HG03045 (cell line): ENCODE measurements at regions not wholly inside any gene's neighbourhood (a gene's known extent, or its start where the extent isn't known, plus 50 kb on each side); places are given as distances from the start of the nearest gene placed in this dataset.

ENCODE experiments used
- ATAC-seq: cut with Tn5 transposase; IDR thresholded peaks from one replicate; pipeline ENCODE4 v1.9.1; 2021; ENCODE audit warnings: mild to moderate bottlenecking, moderate library complexity; ENCODE audit not compliant: unreplicated experiment

DNA sequence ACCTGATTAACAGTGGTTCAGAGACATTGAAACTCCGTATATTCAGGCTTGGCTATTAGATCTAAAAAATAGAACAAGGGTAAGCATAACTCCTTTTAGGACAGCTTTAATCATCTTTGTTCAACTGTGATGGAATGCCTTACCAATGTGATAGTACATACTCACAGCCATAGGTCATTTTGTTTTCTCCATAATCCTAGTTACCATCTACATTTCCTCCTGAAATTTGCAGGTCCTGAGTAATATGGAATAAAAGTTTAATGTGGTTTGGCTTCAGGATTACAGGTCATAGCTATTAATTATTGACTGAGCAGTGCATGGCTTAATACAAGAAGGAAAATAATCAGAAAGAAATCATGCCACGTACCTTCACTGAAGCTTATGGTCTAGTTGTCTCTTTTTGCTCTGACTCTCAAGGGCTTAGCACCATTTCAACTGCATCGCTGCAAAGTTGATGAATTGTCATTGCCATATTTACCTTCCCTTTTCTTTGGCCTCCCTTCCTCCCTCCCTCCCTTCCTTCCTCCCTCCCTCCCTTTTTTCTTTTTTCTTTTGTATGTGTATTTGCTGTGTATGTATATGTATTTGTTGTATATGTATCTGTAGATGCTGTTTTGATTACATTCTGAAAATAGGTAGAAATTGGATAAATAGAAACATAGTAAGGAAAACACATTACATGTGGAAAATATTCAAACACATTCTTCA lies 250.9 kb upstream of the ZNF608 start:
- ATAC-seq: no peak

DNA sequence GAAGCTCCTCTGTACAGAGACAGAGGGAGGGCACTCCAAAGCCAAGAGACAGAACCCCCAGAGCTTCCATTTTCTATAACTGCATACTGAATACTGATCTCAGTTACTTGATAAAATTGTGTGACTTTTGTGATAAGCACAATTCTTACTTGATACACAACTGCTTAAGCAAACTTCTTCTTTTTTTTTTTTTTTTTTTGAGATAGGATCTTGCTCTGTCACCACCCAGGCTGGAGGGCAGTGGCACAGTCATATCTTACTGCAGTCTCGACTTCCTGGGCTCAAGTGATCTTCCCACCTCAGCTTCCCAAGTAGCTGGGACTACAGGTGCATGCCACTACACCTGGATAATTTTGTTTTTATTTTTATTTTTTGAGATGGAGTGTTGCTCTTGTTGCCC lies 252.1 kb upstream of the ZNF608 start:
- no peak for ATAC-seq

DNA sequence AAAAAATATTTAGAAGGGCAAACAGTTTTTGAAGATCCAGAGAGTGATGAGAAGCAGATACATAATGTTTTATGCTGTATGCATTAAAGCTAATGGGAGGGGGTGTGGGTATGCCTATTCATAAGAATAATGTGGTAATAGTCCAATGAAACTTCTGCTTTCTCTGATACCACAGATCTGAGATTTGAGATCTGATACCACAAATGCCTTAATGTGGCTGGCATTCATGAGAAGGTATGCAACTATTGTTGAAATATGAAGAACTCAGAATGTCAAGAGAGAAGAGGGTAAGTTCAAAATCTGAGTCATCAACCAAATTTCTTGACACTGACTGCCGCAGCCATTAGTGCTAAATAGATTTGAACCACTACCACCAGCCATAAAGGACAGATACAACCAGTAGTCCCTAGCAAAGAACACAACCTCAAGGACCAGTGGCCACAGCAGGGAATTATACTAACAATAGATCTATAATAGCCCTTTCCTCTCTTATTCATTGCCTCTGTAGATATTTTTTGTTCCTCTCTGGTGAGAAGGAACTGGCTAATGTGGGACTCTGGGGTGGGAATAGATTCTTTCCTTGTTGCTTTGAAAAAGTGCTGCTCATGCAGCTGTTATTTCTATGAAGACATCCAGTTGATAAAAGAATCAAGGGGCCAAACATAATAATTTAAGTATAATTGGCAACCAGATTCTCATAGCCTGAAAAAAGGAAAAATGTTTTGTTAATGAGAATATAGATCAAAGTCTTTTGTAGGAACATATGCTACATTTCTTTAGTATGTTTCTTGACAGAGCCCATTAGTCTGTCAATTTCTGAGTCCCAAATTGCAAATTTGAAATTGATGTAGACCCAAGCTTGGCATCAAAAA lies 256.5 kb upstream of the ZNF608 start:
- no peak for ATAC-seq

DNA sequence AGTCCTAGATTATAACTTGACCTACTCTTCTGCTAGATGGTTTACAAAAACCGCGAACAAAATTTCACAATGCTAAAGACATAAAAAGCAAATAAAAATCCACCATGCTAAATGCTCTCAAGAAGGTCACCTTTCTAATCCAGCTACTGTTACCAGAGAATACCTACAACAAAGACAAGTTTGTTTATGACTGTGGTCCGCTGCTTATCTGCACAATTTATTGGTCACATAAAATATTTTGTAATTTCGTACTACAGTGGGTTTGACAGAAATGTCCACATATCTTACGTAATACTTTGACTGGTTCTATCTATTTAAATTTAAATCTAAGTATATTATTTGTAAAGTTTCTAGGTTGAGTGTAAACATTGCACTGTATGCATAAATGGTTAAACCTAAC lies 257.6 kb upstream of the ZNF608 start:
- no peak for ATAC-seq

DNA sequence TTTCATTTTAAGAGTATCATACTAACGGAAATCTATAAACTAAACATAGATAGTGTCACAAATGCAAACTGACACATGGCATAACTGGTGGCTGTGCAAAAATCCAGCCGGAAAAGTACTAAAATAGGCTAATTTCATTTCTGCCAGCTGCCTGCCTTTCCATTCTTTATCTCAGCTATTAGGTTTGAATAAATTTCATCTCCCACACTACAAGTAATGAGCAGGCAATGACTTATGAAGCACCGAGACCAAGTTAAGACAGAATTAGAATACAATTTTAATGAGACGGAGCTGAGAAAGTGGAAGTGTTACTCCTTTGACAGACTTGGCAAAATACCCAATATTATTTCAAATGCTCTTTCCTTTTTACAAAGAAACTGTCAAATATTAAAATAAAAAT lies 258.8 kb upstream of the ZNF608 start:
- peak; percentile 42 for ATAC-seq

DNA sequence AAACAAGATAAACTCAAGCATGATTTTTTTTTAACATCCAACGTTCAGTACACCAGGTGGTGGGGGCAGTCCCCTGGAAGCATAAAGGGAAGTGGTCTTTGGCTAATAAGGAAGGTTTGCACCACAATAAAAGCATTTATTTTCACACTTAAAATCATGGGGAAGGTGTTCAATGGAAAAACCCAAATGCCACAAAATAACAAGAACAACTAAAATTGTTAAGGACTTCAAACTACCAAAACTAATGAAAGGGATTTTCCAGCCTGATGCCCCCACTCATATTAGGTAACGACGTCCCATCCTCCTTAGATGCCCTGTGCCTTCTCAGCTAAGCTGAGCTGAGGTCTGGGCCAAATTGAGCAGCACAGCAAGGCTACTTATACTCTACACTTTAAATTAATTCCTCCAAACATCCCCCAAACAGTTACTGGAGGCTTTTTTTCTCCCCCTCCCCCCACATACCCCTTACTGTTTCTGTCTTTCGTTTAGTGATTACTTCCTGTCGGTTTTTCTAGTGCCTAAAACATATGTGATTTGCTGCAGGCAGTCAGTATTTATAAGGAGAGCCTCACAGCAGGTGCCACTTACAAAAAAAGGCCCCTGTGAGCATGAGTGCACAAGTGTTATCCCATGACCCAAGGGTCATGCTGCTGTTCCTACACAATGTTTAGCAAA lies 259.7 kb upstream of the ZNF608 start:
- peak; percentile 63 for ATAC-seq

DNA sequence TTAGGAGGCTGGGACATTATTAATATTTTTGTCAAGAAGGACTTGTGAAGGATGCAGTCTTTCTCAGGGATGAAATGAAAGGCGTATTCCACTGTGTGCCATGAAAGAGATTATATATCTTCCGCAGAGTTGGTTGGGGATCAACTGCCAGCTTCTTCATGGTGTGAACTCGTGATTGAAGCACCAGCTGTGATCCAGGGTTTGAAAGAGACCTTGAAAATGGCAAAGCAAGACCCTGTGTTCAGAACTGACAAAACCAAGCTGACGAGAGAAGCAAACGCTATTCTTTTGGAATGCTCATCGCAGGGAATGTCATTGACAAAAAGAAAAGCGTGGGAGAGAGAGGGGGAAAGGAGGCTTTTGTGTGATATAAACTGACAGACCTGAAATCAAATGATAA lies 263.9 kb upstream of the ZNF608 start:
- ATAC-seq: no peak

DNA sequence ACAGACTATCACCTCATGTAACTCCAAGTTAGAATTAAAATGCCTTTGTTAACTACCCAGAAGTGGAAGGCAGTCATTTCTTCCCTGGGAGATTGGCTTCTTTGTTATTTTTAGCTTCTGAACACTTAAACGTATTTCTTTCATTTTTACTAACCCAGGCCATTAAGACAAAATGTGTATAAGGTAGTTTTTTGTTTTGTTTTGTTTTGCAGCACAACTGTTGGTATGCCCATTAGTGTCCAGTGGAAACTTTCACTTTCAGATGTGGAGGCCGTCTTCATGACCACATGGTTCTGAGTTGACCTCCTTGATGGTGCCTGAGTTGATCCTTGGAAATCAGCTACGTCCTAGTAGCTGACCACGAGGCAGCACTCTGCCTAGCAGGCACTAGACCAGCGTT lies 264.6 kb upstream of the ZNF608 start:
- ATAC-seq: peak; percentile 63

DNA sequence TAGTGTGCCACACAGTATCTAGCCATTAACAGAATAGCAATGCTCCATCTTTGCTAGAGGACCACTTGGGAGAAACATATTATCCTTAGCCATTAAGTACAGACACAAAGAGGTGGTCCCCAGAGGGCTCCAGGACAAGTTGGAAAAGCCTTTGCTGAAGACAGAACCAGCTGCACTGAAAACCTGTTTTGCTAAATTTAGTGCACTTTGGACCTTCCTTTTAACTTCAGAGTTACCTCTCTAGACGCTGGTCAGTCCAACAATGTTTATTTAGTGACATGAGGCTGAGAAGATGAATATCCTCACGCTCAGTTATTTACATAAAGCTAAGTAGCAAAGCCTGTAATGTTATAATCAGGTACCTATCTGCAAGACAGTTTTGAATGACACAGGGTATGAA lies 265.0 kb upstream of the ZNF608 start:
- ATAC-seq: no peak

DNA sequence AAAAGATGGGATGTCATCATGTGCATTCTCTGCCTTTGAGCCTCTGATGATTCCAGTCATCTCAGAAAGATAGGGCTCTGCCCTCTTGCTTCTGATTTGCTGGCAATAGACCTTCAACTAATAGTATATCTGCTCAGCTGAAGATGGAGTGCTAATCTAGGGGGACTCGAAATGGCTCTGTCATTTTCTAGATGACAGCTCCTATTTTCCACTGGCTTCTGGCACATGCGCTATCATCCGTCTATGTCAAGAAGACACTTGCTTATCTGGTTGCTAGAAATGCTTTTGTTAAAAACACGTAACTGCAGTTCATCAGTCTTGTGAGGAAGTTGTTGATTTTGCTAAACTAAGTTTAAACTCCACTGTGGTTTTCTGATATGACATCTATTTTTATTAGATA lies 265.5 kb upstream of the ZNF608 start:
- no peak for ATAC-seq

DNA sequence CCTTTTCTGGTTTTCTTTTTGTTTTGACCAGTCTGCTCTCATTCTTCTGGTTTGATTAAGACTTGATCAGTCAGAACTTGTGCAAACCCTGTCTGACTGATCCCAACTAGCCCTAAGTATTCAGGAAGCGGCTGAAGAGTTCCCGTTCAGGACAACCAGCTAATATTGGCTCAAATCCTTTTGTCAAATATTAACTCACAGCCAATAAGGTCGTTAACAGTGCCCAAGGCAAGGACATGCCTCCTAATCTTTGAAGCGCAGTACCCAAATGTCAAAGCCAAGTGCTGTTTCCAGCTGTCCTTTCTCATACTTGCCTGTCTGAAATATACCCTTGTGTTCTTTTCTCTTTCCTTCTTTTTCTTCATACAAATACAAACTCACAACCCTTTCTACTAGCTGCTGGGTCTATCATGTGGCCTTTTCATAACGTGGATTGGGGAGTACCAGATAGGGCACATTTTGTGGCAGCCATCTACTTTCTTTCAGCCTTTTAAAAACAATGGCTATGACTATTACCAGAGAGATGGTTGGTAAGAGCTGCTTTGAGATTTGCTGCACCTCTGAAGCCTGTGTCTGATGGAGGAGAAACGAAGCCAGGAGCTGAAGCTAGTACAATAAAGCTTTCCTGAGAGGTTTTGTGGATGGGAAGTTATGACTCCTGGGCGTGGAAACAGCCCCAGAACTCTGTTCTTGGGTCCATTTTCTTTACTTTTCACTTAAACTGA lies 266.4 kb upstream of the ZNF608 start:
- no peak for ATAC-seq

DNA sequence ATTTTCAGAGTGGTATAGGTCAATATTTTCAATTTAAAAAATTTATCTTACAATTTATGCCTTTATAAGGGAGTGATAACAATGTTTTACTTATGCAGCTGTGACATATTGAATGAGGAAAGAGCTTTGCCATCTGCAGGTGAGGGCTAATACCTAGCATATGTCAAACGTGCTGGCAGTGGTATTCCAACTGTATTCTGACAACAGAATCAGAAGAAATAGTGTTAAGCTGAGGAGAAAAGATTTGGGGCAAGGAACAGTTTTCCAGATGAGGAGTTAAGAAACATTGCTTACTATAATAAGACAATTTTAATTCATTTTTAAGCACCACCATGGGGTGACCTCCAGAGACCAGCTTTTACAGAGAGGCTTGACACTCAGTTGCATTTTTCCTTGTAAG lies 267.8 kb upstream of the ZNF608 start:
- ATAC-seq: no peak

DNA sequence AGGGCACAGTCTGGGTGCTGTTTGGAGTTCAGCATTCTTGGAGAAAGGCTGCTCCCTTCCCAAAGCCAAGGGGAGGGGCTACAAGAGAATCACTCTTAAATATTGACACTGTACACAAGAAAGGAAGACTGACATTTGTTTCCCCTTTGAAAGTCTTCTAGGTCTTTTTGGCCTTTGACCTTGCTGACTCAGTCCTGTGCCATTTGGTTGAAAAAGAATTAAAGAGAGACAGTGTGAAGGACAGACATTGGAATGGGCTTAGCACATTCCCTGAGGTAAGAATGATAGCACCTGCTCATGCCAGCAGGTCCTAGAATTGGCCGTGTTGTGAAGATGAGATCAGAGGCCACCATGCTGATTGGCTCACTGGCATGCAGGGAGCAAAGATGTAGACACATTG lies 271.4 kb upstream of the ZNF608 start:
- no peak for ATAC-seq

DNA sequence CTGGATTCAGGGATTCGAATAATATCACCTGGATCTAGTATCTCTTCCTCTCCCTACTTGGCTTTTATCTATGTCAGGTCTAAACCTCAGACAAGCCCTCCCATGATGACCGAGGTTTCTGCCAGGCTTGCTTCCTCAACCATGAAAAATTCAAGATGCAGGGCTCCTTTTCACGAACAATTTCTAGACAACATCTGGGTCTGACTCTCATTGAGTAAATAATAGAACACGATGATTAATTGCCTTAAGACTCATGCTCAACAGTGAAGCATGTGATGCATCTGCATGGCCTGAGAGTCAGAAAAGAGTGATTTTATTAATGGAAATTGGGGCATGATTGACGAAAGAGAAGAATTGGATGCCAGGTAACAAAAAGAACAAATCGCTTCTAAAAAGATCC lies 277.2 kb upstream of the ZNF608 start:
- no peak for ATAC-seq

DNA sequence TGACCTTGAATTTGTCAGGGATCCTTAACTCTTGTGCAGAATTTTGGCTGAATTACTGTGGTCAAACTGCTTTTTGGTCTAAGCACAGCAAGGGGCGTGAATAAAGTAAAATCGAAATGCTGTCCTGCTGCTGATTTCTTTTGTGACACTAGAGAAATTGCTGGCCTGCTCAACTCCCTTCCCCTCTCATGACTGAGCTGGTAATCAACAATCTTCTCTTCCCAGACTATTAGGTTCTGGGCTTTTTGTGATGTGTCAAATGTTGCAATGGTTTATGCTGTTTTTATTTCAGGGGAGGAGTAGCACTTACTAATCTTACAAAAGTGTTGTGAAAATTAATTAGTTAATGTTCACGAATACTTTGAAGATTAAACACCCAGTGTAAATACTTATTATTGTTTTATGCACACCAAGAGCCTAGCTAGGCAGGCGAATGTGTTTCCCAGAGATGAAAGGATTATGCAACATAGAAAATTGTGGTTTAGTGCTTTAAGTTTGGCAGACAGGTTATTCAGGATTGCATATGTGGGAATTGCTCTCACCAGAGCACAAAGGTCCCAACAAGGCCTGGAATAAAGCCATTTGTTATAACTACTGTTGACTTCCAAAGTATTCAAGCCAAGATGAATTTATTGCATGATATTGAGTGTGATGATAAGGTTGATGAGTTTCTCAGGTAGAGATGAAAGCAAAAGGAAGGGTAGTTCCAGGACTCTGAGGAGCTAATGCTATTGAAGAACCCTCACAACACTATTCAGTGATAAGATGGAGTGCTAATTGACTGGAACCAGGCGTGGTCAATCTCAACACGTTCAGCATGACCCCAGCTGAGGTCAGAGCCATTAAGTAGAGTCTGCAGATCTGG lies 280.7 kb upstream of the ZNF608 start:
- no peak for ATAC-seq

DNA sequence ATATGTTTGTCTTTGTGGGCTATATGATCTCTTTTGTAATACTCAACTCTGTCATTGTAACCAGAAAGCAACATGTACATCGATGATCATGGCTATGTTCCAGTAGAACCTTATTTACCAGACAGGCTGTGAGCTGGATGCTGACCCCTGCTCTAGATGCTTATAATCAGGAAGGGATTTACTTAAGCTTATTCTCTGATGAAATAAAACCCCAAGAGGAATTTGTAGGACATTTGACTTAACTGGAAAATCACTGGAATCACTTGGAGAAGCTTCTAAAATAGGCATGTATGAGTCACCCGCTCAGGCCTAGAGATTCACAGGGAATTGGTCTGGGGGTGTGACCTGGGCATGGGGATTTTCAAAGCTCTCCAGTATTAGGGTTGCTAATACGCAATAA lies 285.8 kb upstream of the ZNF608 start:
- ATAC-seq: no peak

DNA sequence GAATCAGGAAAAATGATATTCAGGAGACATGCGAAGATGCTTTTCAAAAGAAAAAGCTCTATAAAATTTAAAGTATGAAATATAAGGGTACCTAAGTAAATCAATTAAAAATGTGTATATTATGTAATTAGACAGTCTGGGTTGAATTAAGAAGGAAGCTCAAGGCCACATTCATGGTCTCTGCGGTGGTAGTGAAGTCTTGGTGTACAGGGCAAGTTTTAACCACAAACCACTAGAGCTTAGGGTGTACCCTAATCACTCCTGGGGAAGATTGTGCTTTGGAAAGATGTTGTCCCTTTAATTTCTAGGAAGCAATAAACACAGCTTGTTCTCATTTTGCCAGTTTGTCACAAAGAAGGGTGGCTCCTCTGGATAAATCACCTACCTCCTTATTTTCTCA lies 287.2 kb upstream of the ZNF608 start:
- no peak for ATAC-seq

DNA sequence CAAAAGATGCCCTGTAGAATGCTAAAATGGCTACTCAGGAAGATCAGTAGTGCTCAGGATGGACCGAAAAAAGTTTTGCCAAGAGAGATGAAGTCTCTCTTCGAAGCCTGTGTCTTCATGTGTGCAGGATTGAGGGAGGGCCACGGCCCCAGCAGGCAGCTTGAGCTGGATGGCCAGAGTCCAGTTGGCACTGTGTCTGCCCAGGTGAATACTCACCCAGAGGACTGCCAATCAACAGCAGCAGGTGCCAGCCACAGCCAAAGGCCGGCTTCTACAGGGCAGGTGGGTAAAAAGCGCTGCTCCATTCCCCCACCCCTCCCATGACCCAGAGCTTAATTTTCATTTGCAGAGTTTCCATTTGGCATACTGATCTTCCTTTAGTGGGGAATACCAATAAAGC lies 287.9 kb upstream of the ZNF608 start:
- ATAC-seq: no peak

DNA sequence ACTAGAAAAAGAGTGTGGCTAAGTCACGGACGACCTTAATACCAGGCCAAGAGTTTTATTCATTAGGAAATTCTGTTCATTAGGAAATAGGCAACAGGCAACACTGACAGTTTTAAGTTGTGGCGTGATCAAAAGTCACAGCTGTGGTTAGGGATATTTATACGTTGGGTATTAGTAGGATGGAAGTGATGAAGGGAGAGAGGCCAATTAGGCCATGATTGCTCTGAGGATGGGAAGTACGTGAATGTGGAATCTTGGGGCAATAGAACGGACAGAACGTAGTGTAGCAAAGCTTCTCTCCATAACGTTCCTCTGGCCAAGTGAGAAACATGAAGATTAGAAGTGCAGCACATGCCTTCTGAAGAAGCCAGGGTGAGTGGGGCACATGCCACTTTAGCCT lies 290.1 kb upstream of the ZNF608 start:
- no peak for ATAC-seq

DNA sequence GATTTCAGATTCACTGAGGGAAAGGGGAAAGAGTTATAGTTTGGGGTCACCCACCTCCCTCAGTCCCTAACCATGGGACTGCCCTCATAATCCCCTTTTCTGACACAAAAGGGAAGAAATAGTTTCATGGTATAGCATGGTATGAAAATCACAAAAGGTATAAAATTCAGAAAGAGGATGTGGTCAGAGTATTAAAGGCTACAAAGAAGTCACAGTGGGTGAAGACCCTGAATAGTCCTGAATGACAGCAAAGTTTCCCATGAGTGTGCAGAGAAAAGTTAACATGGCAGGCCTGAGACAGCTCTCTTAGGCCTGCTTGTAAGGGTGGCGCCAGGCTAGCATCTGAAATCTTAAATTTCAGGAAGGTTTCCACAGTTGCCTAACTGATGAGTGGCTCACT lies 290.6 kb upstream of the ZNF608 start:
- no peak for ATAC-seq
